Ascending aorta (tissue), 2 donors: ENCODE measurements at regions not wholly inside any gene's neighbourhood (a gene's known extent, or its start where the extent isn't known, plus 50 kb on each side); places are given as distances from the start of the nearest gene placed in this dataset.

Source experiments
- DNase-seq, 2 donors: peaks; one replicate each; pipeline ENCODE4 v3.0.0-alpha.2; 2019; ENCODE audit warnings: low spot score in 2 of 2
- H3K27ac ChIP-seq, 2 donors: fragments of 200-600 bp; sonication (generic); one replicate each; pipeline ENCODE4 v1.5.1; 2016 to 2017; ENCODE audit warnings: mild to moderate bottlenecking in 1 of 2
- H3K27me3 ChIP-seq: fragments of 200-600 bp; sonication (generic); one replicate; pipeline ENCODE4 v1.5.1; 2017
- H3K36me3 ChIP-seq, 2 donors: fragments of 200-600 bp; sonication (generic); one replicate each; pipeline ENCODE4 v1.5.1; 2016
- H3K4me1 ChIP-seq, 2 donors: fragments of 200-600 bp; sonication (generic); one replicate each; pipeline ENCODE4 v1.5.1; 2016 to 2017; ENCODE audit warnings: mild to moderate bottlenecking in 1 of 2
- H3K4me3 ChIP-seq, 2 donors: fragments of 200-600 bp; sonication (generic); one replicate each; pipeline ENCODE4 v1.5.1; 2016 to 2017; ENCODE audit warnings: mild to moderate bottlenecking in 1 of 2
- H3K9me3 ChIP-seq, 2 donors: fragments of 200-600 bp; sonication (generic); one replicate each; pipeline ENCODE4 v1.5.1; 2016
- intact Hi-C: fragments of 100-400 bp; cut with DNase I; formaldehyde crosslinking; loops from one replicate; pipeline ENCODE4 v1.15.1; 2023
- TF ChIP-seq, protein P1 (sequence below), 3 experiments: fragments of 200-600 bp in 2 of 3; fragments of 450-650 bp in 1 of 3; sonication (generic) in 2 of 3; IDR thresholded peaks; one replicate each; pipeline ENCODE4 v1.5.1; 2016 to 2019; ENCODE audit warnings: antibody characterized with exemption in 3 of 3, mild to moderate bottlenecking in 1 of 3, moderate library complexity in 1 of 3

DNA sequence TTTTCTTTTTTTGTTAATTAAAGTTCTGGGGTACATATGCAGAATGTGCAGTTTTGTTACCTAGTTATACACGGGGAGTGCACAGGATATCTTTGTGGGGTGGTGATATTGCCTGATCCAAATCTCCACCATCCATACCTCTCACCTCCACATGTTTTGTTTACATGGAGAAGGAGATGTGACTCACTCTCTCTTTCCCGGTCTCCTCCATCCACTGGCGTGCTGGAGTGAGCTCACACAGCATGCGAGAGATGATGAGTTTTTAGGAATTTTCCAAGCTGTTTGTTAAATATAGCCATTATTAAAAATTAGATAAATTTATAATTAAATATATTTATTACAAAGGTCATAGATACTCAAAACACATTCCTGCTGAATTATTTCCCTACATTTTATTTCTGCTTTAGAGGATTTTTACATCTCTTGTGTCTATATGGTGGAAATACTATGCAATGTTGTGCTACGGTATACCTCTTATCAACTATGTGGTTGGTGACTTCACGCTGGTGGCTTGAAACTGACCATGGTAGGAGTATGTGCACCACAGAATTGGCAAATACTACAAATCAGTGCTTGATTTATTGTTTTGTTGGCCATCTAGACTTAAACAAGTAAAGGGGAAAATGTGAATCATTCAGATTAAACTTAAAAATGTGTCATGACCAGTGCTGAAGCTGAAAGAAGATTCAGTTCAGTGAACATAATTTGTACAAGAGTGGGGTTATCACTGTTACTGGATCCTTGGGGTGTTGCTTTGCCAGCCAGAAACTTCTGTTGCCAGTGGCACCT is 107.9 kb upstream of the FAM180A start:
- Histone ChIP-seq H3K4me1 (no peaks in the 10 kb centered on the region), H3K27ac (no peak overlapping the region), H3K9me3 (no peaks in the 10 kb centered on the region), H3K4me3 (no peak overlapping the region), H3K27me3 (no peaks in the 10 kb centered on the region), H3K36me3 (no peaks in the 10 kb centered on the region)
- DNase-seq: no peak
- intact Hi-C loops: no loop called here
- TF ChIP-seq, protein P1, sequence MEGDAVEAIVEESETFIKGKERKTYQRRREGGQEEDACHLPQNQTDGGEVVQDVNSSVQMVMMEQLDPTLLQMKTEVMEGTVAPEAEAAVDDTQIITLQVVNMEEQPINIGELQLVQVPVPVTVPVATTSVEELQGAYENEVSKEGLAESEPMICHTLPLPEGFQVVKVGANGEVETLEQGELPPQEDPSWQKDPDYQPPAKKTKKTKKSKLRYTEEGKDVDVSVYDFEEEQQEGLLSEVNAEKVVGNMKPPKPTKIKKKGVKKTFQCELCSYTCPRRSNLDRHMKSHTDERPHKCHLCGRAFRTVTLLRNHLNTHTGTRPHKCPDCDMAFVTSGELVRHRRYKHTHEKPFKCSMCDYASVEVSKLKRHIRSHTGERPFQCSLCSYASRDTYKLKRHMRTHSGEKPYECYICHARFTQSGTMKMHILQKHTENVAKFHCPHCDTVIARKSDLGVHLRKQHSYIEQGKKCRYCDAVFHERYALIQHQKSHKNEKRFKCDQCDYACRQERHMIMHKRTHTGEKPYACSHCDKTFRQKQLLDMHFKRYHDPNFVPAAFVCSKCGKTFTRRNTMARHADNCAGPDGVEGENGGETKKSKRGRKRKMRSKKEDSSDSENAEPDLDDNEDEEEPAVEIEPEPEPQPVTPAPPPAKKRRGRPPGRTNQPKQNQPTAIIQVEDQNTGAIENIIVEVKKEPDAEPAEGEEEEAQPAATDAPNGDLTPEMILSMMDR (IDR thresholded peaks at IDR 0.05): no peak

DNA sequence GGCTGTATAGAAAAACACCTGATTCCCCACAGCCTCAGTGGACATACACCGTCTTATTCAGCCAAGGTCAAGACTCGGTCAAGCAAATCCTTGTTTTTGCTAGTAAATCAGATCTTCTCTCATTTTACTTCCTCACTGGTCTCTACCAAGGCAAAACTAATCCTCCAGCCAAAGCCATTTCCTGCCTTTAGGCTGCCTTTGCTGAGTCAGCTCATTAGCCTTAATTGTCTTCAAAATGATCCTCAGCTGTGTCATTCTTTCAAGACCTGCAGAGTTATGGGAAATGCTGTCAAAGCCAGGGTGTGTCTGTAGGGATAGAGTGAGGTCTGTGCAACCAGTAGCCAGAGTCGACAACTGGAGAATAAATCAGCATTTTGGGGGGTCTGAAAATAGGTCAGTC is 107.2 kb upstream of the FAM180A start:
- Histone ChIP-seq H3K27me3 (no peaks in the 10 kb centered on the region), H3K9me3 (no peaks in the 10 kb centered on the region), H3K4me1 (no peaks in the 10 kb centered on the region), H3K4me3 (no peak overlapping the region), H3K27ac (no peak overlapping the region), H3K36me3 (no peaks in the 10 kb centered on the region)
- intact Hi-C loops: no loop called here
- TF ChIP-seq, protein P1 (IDR thresholded peaks at IDR 0.05): no peak
- no peak for DNase-seq

DNA sequence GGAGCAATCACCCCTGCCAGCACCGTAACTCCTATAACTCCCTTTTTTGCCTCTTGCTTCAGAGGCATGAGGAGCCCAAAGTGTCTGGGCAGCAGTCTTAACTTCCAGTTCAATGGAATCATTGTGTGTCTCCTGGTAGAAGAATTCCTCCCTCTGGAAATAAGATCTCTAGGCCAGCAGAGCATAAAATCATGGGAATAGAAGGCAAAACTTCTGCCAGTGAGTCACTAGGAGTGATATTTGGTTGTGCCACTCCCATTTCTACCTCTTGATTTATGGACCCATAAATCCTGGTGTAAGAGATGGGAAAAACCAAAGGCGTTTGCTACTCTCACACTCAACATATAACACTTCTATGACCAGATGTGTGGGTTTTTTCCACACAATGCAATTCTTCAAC is 104.9 kb upstream of the FAM180A start:
- H3K9me3 ChIP-seq: no peaks in the 10 kb centered on the region
- H3K36me3 ChIP-seq: no peaks in the 10 kb centered on the region
- no peak overlapping the region for H3K4me3 ChIP-seq
- H3K27ac ChIP-seq: no peak overlapping the region
- no peaks in the 10 kb centered on the region for H3K27me3 ChIP-seq
- intact Hi-C loops: no loop called here
- H3K4me1 ChIP-seq: no peaks in the 10 kb centered on the region
- DNase-seq: no peak
- TF ChIP-seq, protein P1 (IDR thresholded peaks at IDR 0.05): no peak

DNA sequence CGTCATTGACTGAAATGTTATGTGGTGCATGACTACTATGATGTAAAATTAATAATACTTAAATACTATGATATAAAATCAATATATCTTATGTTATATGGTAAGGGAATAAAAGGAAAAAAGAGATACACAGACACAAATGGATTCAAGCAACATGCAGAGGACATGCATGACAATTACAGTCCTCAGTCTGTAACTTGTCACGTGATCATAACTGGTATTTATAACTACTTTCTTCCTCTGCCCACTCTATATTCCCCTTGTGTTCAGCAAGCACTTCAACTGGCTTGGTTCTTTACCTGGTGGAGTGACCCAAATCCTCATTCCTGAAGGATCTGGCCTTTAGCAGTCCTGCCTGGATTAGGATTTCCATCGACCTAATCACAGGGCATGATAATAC is 104.4 kb upstream of the FAM180A start:
- Histone ChIP-seq H3K27me3 (no peaks in the 10 kb centered on the region), H3K4me3 (no peak overlapping the region), H3K36me3 (no peaks in the 10 kb centered on the region), H3K27ac (no peak overlapping the region), H3K9me3 (no peaks in the 10 kb centered on the region), H3K4me1 (no peaks in the 10 kb centered on the region)
- no peak for DNase-seq
- intact Hi-C loops: no loop called here
- TF ChIP-seq, protein P1 (IDR thresholded peaks at IDR 0.05): no peak

DNA sequence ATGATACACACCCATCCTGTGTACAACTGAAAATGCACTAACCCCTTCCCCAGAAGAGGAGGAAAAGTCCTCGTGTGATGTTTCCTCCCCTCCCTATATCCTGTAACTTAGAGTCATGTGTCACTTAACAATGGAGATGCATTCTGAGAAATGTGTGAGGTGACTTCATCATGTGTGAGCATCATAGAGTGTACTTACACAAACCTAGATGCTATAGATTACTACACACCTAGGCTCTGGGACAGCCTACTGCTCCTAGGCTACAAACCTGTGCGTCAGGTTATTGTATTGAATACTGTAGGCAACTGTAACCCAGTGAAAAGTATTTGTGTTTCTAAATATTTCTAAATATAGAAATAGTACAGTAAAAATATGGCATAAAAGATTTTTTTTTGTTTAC is 98.6 kb upstream of the FAM180A start:
- H3K4me3 ChIP-seq: no peak overlapping the region
- no peaks in the 10 kb centered on the region for H3K36me3 ChIP-seq
- intact Hi-C loops: no loop called here
- H3K4me1 ChIP-seq: no peaks in the 10 kb centered on the region
- no peak overlapping the region for H3K27ac ChIP-seq
- no peak for DNase-seq
- H3K27me3 ChIP-seq: no peaks in the 10 kb centered on the region
- TF ChIP-seq, protein P1 (IDR thresholded peaks at IDR 0.05): no peak
- H3K9me3 ChIP-seq: no peaks in the 10 kb centered on the region

DNA sequence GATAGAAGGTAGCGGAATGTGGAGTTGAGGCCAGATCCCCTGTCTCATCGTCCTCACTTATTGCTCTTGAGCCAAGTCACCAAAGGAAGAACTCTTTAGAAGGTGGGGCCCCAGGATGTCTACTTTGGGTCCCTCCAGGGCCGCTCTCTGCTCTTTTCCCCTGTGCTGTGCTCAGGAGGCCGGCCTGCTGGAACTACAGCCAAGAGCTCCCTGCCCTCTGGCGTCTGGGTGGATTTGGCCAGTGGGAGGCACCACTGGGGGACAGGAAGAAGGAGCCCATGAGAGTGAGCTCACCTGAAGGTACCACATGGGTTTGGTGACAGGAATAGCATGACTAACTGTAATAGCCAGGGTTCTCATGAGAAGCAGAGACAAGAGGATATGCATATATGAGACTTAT is 97.7 kb upstream of the FAM180A start:
- Histone ChIP-seq H3K4me1 (no peaks in the 10 kb centered on the region), H3K9me3 (no peaks in the 10 kb centered on the region), H3K4me3 (no peak overlapping the region), H3K27me3 (no peaks in the 10 kb centered on the region), H3K36me3 (no peaks in the 10 kb centered on the region), H3K27ac (no peak overlapping the region)
- intact Hi-C loops: no loop called here
- DNase-seq: no peak
- TF ChIP-seq, protein P1 (IDR thresholded peaks at IDR 0.05): no peak
